Lung (tissue), 9 donors: ENCODE measurements at regions not wholly inside any gene's neighbourhood (a gene's known extent, or its start where the extent isn't known, plus 50 kb on each side); places are given as distances from the start of the nearest gene placed in this dataset.
"Not testable (repeated sequence)": the region's sequence is repeated elsewhere in the genome, so short reads cannot be mapped to it uniquely, and the experiment has no call there.

Experiments used
- ATAC-seq: fragments of 200-7000 bp; cut with Tn5 transposase; one replicate; pipeline ENCODE4 v1.9.1; 2020; ENCODE audit warnings: moderate number of reproducible peaks; ENCODE audit not compliant: insufficient read depth, low FRiP score
- DNase-seq, 3 donors: peaks; one replicate each; pipeline ENCODE4 v3.0.0-alpha.2; 2013 to 2017
- H3K27ac ChIP-seq, 2 donors: one replicate each; pipeline ENCODE4 v1.5.1; 2013; ENCODE audit warnings: mild to moderate bottlenecking in 2 of 2, moderate library complexity in 2 of 2, control low read depth in 1 of 2, inconsistent platforms in 1 of 2, low read depth in 1 of 2, low read length in 1 of 2
- H3K27me3 ChIP-seq, 3 donors: one replicate each; pipeline ENCODE4 v1.5.1; 2013; ENCODE audit warnings: low read length in 2 of 3; ENCODE audit not compliant: control insufficient read depth in 3 of 3, insufficient read depth in 3 of 3
- H3K36me3 ChIP-seq, 4 donors: one replicate each; pipeline ENCODE4 v1.5.1; 2013; ENCODE audit warnings: low read length in 4 of 4, mild to moderate bottlenecking in 1 of 4, moderate library complexity in 1 of 4; ENCODE audit not compliant: control insufficient read depth in 4 of 4, insufficient read depth in 4 of 4
- H3K4me1 ChIP-seq, 5 donors: one replicate each; pipeline ENCODE4 v1.5.1; 2013; ENCODE audit warnings: low read length in 5 of 5, mild to moderate bottlenecking in 2 of 5, moderate library complexity in 1 of 5; ENCODE audit not compliant: control insufficient read depth in 5 of 5, insufficient read depth in 5 of 5
- H3K4me3 ChIP-seq: one replicate; pipeline ENCODE4 v1.5.1; 2013; ENCODE audit warnings: mild to moderate bottlenecking, control low read depth, moderate library complexity
- H3K9ac ChIP-seq, 2 donors: one replicate each; pipeline ENCODE4 v1.5.1; 2013; ENCODE audit warnings: low read length in 2 of 2, control low read depth in 1 of 2; ENCODE audit not compliant: insufficient read depth in 1 of 2
- H3K9me3 ChIP-seq, 4 donors: one replicate each; pipeline ENCODE4 v1.5.1; 2013; ENCODE audit warnings: low read length in 3 of 4, mild to moderate bottlenecking in 1 of 4, moderate library complexity in 1 of 4; ENCODE audit not compliant: control insufficient read depth in 4 of 4, insufficient read depth in 3 of 4
- WGBS, 2 donors: extraction: QIAGEN DNeasy Blood & Tissue Kit; methylation state at CpG; one replicate each; pipeline ENCODE4 v1.1.7; 2013; 5-methylcytosine and 5-hydroxymethylcytosine counted together
- donor health status: Bipolar disorder and iron deficiency.
- donor health status: healthy.
- donor health status: DM: yes; HTN: yes; CAD: no.

DNA sequence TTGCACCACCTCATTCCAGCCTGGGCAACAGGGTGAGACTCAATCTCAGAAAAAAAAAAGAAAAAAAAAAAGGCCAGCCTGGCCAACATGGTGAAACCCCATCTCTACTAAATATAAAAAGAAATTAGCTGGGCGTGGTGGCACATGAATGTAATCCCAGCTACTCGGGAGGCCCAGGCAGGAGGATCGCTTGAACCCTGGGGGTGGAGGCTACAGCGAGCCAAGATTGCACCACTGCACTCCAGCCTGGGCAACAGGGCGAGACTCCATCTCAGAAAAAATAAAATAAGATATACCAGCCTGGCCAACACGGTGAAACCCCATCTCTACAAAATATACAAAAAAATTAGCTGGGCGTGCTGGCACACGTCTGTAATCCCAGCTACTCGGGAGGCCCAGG lies 1602.3 kb downstream of the RPIA start:
- H3K9ac ChIP-seq, ATAC-seq, H3K36me3 ChIP-seq, H3K4me3 ChIP-seq, H3K27ac ChIP-seq, H3K27me3 ChIP-seq, DNase-seq, H3K4me1 ChIP-seq, H3K9me3 ChIP-seq: not testable (repeated sequence)
- 93 to 94% methylated on average over 8 to 9 of the region's 9 CpGs for WGBS, 2 donors

DNA sequence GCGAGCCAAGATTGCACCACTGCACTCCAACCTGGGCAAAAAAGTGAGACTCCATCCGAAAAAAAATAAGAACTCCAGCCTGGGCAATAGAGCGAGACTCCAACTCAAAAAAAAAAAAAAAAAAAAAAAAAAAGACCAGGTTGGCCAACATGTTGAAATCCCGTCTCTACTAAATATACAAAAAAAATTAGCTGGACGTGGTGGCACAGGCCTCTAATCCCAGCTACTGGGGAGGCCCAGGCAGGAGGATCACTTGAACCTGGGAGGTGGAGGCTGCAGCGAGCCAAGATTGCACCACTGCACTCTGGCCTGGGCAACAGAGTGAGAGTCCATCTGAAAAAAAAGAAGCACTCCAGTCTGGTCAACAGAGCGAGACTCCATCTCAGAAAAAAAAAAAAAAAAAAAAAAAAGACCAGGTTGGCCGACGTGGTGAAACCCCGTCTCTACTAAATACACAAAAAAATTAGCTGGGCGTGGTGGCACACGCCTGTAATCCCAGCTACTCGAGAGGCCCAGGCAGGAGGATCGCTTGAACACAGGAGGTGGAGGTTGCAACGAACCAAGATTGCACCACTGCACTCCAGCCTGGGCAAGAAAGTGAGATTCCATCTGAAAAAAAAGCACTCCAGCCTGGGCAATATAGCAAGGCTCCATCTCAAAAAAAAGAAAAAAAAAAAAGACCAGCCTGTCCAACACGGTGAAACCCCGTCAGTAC lies 1603.7 kb downstream of the RPIA start:
- H3K4me3 ChIP-seq, H3K9me3 ChIP-seq, H3K27ac ChIP-seq, ATAC-seq, H3K9ac ChIP-seq, H3K4me1 ChIP-seq, H3K36me3 ChIP-seq, DNase-seq, H3K27me3 ChIP-seq: not testable (repeated sequence)
- 91 to 92% methylated on average over 16 of the region's 17 CpGs for WGBS, 2 donors

DNA sequence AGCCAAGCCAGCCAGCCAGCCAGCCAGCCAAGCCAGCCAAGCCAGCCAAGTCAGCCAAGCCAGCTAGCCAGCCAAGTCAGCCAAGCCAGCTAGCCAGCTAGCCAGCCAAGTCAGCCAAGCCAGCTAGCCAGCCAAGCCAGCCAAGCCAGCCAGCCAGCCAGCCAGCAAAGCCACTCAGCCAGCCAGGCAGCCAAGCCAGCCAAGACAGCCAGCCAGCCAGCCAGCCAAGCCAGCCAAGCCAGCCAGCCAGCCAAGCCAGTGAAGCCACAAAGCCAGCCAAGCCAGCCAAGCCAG lies 1605.0 kb downstream of the RPIA start:
- H3K9ac ChIP-seq, DNase-seq, H3K36me3 ChIP-seq, H3K4me3 ChIP-seq, H3K9me3 ChIP-seq, H3K27me3 ChIP-seq, H3K4me1 ChIP-seq, H3K27ac ChIP-seq, ATAC-seq: not testable (repeated sequence)

DNA sequence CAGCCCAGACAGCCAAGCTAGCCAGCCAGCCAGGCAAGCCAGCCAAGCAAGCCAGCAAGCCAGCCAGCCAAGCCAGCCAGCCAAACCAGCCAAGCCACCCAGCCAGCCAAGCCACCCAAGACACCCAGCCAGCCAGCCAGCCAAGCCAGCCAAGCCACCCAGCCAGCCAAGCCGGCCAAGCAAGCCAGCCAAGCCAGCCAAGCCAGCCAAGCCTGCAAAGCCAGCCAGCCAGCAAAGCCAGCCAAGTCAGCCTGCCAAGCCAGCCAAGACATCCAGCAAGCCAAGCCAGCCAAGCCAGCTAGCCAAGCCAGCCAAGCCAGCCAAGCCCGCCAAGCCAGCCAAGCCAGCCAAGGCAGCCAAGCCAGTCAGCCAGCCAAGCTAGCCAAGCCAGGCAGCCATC lies 1606.2 kb downstream of the RPIA start:
- H3K36me3 ChIP-seq, H3K4me1 ChIP-seq, ATAC-seq, H3K4me3 ChIP-seq, H3K27me3 ChIP-seq, H3K27ac ChIP-seq, H3K9ac ChIP-seq, DNase-seq, H3K9me3 ChIP-seq: not testable (repeated sequence)
- 80 to 82% methylated on average over 2 of the region's 2 CpGs for WGBS, 2 donors

DNA sequence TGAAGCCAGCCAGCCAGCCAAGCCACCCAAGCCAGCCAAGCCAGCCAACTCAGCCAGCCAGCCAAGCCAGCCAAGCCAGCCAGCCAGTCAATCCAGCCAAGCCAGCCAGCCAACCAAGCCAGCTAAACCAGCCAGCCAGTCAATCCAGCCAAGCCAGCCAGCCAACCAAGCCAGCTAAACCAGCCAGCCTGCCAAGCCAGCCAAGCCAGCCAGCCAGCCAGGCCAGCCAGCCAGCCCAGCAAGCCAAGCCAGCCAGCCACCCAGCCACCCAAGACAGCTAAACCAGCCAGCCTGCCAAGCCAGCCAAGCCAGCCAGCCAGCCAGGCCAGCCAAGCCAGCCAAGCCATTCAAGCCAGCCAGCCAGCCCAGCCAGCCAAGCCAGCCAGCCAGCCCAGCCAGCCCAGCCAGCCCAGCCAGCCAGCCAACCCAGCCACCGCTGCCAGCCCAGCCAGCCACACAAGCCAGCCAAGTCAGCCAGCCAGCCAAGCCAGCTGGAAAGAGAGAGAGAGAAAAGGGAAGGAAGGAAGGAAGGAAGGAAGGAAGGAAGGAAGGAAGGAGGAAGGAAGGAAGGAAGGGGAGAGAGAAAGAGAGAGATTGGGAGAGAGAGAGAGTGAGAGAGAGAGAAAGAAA lies 1606.8 kb downstream of the RPIA start:
- WGBS, 2 donors = 90 to 100% methylated on average over 1 of the region's 1 CpG
- H3K9me3 ChIP-seq, ATAC-seq, H3K9ac ChIP-seq, H3K4me1 ChIP-seq, DNase-seq, H3K27me3 ChIP-seq, H3K4me3 ChIP-seq, H3K36me3 ChIP-seq, H3K27ac ChIP-seq: not testable (repeated sequence)

DNA sequence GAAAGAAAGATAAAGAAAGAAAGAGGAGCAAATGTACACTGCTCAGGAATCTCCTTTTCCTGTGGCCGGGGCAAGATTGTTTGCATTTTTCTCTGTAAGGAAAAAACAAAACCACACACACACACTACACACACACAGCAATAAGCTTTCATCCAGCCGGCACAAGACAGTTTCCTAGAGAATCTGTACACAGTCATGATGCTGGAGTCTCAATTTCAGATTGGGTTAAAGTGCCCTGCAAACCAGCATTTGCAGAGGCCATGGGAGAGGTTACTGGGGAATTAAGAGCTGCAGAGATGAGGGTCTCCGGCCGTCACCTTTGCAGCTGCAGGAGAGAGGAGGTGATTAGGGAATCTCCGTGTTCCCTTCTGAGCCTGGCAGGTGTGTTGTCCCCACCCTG lies 1607.5 kb downstream of the RPIA start:
- H3K4me1 ChIP-seq, H3K9me3 ChIP-seq, H3K36me3 ChIP-seq, H3K4me3 ChIP-seq, DNase-seq, ATAC-seq, H3K27ac ChIP-seq, H3K9ac ChIP-seq, H3K27me3 ChIP-seq: not testable (repeated sequence)
- WGBS, 2 donors = 46 to 80% methylated on average over 2 of the region's 5 CpGs

DNA sequence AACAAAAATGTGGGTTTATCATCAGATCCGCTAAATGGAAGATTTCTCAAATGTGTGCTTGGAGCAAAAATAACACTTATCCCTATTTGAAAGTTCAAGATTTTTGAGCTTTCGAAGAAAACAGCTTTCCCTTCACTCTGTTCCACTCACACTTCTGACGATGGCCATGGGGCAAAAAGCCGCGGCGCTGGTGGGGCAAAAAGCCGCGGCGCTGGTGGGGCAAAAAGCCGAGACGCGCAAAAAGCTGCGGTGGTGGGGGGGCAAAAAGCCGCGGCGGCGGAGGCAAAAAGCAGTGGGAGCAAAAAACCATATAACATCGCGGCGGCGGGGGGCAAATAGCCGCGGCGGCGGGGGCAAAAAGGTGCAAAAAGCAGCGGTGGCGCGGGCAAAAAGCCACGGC lies 1631.5 kb downstream of the RPIA start:
- not testable (repeated sequence) for H3K9ac ChIP-seq, H3K4me3 ChIP-seq, H3K36me3 ChIP-seq, H3K27ac ChIP-seq, H3K9me3 ChIP-seq, H3K4me1 ChIP-seq, ATAC-seq, H3K27me3 ChIP-seq
- peak in 1 of 3 donors; percentile 7 for DNase-seq
- WGBS, 2 donors = 7 to 23% methylated on average over 19 to 28 of the region's 29 CpGs

DNA sequence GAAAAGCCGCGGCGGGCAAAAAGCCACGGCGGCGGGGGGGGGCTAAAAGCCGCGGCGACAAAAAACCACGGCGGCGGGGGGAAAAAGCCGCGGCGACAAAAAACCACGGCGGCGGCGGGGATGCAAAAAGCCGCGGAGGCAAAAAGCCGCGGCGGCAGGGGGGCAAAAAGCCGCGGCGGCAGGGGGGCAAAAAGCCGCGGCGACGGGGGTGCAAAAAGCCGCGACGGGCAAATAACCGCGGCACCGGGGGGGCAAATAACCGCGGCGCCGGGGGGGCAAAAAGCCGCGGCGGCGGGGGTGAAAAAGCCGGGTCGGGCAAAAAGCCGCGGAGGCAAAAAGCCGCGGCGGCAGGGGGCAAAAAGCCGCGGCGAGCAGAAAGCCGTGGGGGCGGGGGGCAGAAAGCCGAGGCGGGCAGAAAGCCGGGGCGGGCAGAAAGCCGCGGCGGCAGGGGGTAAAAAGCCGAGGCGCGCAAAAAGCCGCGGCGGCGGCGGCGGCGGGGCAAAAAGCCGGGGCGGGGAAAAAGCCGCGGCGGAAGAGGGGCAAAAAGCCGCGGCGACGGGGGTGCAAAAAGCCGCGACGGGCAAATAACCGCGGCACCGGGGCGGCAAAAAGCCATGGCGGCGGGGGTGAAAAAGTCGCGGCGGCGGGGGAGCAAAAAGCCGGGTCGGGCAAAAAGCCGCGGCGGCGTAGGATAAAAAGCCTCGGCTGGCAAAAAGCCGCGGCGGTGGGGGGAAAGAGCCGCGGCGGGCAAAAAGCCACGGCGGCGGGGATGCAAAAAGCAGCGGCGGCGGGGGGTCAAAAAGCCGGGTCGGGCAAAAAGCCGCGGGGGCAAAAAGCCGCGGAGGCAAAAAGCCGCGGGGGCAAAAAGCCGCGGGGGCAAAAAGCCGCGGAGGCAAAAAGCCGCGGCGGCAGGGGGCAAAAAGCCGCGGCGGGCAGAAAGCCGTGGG lies 1632.4 kb downstream of the RPIA start:
- H3K9me3 ChIP-seq, H3K27ac ChIP-seq, H3K9ac ChIP-seq, H3K36me3 ChIP-seq, H3K4me3 ChIP-seq, H3K4me1 ChIP-seq, H3K27me3 ChIP-seq, ATAC-seq: not testable (repeated sequence)
- WGBS, 2 donors = 1 to 14% methylated on average over 65 to 118 of the region's 134 CpGs
- peak; percentile 6 to 54 (median 36) for DNase-seq
